ENCODE measurements at regions not wholly inside any gene's neighbourhood (a gene's known extent, or its start where the extent isn't known, plus 50 kb on each side); places are given as distances from the start of the nearest gene placed in this dataset.

GRCh38 chr16:82298472-82298871 lies 128.4 kb upstream of the MPHOSPH6 start:
- TF ChIP-seq E2F1 (CRISPR knock-in tag; IDR thresholded peaks at IDR 0.05) (no peak), PRRX2 (CRISPR knock-in tag; IDR thresholded peaks at IDR 0.05) (no peak), E2F4 (CRISPR knock-in tag; IDR thresholded peaks at IDR 0.05; ENCODE audit: borderline replicate concordance, low read depth) (no peak)
